Dedifferentiated amniotic fluid mesenchymal stem cell (primary cell): ENCODE measurements at regions not wholly inside any gene's neighbourhood (a gene's known extent, or its start where the extent isn't known, plus 50 kb on each side); places are given as distances from the start of the nearest gene placed in this dataset.

Experiments
- DNase-seq: peaks from one replicate; pipeline ENCODE4 v3.0.0-alpha.2; 2016; ENCODE audit errors: extremely low spot score

DNA sequence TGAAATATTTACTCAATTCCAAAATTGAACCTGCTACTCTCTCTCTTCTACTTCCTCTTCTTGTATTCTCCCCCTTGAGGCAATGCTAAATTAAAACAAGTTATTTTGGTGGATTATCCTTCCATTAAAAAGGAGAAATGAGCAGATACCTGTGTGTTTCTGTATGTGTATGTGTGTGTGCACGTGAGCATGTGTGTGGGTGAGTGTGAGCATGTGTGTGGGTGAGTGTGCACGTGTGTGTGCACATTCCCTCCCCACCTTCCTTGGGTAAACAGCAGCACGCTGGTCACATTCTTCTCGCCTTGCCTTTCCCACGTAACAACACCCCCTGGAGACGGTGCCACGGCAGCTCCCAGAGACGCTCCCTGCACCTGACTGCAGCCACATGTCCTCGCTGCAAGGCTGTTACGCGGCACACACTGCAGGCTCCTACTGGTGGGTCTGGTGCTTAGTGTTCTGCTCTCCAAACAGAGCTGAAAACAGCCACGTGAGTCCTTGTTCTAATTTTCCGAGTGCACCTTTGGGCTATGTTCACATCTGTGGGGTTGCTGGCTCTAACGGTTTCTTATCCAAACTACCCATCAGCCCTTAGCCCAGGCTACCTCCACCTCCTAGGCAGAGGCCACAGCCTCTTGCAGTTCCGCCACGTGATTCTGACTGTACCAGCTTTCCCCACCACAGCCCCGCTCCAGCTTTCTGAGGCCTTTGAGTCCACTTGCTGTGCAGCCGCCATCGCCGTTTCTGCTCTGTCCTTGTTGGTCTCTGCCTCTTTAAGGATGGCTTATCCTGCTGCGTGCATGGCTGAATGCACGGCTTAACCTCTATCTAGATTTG, 123.4 kb downstream of the CTTN start:
- no peak for DNase-seq

DNA sequence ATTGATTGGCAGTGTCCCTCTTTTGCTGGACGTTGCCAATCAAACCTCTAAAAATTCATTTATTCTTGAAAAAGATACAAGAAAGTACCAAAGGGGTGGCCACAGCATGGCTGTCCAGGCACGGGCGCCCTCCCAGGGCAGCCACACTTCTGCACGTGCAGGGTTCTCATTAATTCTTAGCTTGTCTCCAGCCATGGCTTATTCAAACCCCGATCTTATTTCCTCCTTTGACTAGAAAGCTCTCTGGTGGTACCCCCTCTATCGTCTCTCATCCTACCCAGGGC, 123.9 kb downstream of the CTTN start:
- no peak for DNase-seq

DNA sequence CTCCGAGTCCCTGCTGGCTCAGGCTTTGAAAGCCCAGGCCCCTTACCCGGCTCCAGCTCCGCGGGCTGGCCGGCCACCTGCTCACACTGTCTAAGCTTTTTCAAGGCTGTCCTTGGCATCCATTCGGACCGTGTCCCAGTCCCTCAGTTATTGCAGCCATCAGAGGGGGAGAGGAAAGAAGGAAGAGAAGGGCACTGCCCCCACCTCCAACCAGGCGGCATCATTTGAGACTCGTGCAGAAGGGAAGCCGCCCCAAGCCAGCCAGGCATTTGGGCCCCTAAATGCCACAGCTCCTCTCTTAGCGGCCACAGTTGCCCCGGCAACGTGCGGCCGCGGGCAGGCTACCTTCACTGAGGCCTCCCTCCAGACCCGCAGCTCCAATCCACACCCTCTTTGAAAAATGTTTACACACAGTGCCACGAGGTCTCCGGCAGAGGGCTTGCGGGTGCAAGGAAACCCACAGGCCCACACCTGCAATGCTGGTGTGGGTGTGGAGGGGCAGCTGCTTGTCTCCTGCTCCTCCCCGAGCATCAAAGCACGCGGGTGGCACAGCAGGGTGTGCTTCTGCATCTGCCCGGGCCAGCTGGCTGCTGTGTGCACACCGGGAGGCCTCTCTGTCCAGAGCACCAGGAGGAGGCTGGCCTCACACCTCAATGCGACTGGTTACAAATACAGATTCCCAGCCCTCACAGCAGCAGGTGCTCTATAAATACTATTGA, 124.4 kb downstream of the CTTN start:
- DNase-seq, result no peak

DNA sequence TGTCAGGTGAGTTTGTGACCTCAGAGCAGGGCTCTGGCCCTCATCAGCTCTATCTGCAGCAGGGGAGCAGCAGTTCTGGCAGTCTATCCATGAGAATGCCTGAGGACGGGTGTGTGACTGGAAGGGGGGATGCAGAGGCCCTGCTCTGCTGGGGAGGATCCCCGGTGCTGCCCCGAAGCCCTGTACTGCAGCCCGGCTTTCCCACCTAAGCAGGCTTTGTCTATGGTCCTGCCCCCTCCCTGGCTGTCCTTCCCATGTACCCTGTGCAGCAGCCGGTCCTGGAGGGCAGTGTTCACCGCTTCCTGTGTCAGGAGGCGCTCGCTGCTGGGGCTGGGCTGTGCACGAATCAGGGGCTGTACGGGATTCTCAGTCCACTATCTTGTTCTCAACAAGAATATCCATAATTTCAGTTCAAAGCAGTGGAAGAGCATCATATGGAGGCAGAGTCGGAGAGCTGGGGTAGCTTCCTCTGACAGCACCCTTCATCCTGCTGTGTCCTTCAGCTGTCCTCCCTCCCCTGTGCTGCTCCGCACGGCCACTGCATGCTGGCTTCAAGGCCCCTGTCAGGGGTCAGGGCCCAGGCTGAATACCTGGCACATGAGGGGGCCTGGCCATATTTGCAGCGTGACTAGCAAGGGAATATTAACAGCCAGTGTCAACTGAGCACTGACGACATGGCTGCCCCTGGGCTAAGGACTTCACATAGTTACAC, 125.2 kb downstream of the CTTN start:
- DNase-seq, result no peak

DNA sequence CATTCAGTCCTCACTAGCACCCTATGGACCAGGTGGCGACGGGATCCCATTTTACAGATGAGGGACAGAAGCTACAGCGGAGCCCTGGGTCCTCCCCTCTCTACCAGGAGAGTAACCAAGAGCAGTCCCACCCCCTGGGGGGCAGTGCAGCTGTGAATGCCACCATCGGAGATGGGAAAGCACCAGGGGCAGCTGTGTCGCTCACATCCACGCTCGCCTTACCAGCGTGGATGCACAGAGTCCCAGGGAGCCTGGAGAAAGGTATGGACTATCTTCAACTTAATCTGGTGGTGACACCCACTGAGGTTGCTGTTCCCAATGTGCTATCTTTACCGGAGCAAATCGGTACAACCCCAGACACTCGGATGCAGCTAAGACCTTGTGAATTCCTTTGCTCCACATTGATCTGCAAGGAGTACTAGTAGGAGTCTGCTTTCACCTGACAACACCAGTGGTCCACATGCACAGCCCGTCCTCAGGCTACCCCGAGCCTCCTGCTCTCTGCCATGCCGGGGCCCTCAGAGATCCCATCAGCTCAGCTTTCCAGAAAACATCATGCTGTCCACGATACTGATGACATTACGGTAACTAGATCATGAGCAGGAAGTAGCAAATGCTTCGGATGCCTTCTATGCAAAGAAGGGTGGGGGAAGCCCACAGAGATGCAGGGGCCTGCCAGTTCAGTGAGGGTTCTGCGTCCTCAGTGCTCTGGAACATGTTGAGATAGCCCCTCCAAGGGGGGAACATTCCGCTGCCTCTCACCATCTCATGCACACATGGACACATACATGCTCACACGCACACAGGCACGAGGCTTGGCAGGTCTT, 126.0 kb downstream of the CTTN start:
- DNase-seq, result no peak

DNA sequence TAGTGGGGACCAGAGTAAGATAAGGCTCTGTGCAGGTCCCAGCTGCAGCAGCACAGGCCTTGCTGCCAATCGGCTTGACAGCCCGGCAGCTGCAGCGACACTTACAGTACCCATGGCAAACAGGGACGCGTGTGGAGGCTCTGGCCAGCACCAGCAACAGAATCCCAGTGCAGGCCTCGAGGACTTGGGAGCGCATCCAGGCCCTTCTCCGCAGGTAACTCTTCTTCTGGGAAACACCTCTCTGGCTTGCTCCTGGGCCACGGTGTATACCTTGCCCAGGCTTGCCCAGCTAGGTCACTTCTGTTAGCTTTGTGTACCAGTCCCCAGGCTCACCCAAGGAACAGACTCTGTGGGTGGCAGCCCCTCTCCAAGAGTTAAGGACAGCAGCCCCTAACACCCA, 126.7 kb downstream of the CTTN start:
- no peak for DNase-seq

DNA sequence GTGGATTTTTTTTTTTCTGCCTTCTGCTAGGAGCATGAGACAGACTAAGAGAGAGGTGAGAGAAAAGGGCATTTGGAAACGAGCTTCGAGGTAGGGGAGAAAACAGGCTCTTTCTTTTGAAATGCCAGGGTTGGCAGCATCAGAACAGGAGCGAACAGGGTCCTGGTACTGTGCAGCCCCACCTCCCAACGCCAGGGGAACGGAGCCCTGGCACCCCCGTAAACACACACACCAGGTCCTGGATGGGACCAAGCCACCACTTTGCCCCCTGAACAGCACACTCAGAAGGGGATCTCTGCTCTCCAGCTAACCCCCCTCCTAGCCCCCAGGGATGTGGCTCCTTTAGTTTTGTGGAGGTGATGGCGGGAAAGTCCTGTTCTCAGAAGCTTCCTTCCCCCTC, 127.1 kb downstream of the CTTN start:
- DNase-seq, result no peak

DNA sequence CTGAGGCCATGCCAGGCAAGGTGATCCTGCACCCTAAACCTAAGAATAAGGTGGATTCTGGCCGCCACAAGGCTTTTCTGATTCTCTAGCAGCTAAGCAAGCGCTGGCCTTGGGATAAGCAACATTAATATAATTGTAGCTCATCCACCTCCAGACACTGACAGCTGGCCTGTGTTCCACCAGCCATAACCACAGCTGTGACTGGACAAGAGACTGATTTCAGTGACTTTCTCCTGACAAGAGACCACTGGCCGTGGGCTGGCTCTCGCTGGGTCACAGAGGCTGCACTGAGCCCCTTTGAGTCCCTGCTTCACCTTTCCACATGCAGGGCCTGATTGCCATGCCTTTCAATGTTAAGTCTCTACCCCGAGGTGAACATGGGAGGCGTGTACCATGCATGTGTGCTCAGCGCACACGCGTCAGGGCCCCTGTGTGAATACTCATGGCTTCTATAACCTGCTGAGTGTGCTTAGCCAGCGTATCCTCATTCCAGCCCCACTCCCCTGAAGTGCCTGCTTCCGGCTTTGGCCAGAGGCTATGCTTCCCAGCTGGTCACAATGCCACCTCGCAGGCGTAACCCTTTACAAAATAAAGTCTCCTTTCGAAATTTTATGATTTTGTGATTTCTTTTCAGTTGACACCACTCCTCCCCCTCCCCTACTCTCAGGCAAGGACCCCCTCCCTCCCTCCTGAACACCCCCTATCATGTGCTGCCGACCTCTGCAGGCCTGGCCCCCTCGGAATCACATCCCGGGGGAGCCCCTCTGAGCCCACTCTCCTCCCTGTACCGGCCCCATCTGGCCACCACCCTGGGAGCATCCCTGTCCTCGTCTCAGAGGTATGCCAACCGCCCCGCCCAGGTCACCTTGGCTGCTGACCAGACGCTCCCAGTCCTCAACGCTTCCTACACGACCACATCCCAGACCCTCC, 128.1 kb downstream of the CTTN start:
- no peak for DNase-seq

DNA sequence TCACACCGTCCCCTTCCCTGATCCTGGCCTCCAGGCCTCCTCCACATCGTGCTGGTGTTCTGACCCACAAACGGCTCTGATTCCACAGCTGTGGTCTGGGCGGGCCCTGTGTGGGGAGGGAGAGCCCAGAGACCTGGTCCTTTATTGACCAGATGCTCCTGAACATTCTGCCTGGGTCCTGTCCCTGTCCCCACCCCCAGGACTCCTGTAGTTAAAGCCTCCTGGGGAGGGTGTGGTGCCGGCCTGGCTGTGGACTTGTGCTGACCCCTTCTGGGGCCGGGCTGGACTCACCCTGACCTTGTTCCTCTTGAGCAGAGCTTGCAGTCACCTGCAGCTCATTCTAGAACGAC, 128.7 kb downstream of the CTTN start:
- DNase-seq, result no peak

DNA sequence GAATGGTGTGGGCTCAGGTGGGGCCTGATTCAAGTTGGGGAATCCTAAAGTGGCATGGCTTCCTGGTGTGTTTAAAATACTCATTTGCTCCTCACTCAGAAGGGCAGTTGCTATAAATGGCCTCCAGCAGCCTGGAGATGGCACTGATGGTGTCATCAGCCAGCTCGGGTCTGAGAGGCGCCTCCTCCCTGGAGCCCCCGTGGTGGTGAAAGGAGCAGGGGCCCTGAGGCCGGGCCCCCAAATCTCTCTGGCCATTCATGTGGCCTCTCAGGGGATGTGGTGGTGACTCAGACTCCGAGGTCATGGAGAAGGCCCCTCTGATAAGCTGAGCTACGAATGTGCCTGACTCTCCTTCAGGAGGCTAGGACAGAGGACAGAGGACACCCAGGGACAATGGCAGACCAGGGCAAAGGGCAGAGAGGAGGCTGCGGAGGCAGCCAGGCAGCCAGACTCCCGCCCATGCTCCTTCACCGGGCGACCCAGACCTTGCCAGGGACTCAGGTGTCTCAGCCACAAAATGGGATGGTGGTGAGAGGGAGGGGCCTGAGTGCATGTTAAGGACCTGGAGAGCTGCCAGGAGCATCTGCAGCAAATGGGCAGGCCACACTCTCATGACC, 129.2 kb downstream of the CTTN start:
- DNase-seq, result no peak

DNA sequence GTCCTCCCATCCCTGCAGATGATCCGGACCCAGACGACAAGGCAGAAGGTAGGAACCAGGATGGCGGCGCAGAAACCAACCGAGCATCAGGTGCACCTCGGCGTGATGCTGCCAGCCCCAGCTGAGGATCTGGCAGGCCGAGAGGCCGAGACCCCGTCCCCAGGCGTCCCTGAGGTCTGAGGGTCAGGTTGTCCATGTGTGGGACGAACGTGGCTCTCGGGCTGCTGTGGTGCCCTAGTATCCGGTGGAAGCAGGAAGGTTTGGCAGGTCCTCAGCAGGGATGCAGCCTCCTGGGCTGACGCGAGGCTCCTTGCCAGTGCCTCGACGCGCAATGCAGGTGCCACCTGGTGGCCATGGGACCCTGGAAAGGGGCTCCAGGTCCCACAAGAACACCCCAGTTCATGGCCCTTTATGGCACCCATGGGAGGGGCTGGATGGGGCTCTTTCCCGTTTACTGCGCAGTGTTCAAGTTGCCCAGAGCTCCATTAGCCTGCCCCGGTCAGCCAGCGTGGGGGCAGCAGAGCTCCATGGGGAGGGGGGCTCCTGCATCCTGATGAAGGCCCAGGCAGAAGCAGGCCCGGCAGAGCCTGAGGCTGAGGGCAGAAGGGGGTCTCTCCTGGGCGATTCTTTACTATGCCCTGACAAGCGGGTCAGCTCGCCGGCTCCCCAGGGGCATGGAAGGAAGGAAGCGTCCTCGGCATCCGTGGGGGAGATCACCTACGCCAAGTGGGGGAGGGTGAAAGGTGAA, 129.9 kb downstream of the CTTN start:
- DNase-seq, result no peak

DNA sequence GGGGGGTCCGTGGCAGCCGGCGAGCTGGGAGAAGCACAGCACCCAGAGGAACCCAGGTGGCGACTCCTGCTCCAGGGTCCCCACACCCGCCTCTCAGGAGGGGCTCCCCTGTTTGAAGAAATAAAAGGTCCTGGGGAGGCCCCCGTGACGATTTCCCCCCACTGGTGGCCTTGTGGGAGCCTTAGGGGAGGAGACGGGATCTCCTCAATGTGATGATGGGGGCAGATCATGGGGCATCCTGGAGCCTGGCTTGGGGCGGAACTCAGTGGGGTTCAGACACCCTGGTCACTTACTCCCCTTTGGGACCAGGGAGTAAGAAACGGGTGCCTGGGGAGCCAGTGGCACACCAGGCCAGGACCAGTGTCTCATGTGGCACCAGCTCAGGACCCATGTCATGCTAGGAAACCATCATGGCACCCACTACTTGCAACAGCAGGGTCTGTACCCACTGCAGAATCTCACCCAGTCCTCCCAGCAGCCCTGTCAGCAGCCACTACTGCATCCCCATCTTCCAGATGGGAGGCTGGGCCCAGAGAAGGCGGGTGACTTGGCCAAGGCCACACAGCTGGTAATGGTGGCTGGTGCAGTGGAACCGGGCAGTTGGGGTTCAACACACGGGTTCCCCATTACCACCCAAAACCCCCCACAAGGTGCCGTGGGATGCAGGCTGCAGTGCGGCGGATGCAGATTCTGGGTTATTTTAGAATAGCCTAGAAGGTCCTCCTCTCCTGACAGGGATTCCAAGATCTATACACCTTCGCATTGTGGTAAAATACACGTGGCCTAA, 130.7 kb downstream of the CTTN start:
- DNase-seq, result no peak

DNA sequence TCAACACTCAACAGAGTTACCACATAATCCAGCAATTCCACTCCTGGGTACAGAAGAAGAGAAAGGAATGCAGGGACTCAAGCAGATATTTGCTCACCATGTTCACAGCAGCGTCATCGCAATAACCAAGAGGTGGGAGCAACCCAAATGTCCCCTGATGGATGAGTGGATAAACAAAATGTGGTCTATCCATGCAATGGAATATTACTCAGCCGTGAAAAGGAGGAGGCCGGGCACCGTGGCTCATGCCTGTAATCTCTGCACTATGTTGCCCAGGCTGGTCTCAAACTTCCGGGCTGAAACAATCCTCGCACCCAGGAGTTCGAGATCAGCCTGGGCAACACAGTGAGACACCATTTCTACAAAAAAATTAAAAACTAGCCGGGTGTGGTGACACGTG, 131.7 kb downstream of the CTTN start:
- no peak for DNase-seq

DNA sequence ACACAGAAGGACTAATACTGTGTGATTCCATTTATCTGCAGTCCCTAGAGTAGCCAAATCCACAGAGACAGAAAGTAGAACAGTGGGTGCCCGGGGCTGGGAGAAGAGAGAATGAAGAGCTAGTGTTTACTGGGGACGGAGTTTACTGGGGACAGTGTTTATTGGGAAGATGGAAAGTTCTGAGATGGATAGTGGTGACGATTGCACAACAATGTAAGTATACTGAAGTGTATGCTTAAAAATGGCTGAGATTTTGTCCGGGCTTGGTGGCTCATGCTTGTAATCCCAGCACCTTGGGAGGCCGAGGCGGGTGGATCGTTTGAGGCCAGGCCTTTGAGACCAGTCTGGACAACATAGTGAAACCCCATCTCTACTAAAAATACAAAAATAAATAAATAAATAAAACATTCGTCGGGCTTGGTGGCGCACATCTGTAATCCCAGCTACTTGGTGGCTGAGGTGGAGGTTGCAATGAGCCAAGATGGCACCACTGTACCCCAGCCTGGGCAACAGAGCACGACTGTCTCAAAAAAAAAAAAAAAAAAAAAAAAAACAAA, 132.4 kb downstream of the CTTN start:
- no peak for DNase-seq

DNA sequence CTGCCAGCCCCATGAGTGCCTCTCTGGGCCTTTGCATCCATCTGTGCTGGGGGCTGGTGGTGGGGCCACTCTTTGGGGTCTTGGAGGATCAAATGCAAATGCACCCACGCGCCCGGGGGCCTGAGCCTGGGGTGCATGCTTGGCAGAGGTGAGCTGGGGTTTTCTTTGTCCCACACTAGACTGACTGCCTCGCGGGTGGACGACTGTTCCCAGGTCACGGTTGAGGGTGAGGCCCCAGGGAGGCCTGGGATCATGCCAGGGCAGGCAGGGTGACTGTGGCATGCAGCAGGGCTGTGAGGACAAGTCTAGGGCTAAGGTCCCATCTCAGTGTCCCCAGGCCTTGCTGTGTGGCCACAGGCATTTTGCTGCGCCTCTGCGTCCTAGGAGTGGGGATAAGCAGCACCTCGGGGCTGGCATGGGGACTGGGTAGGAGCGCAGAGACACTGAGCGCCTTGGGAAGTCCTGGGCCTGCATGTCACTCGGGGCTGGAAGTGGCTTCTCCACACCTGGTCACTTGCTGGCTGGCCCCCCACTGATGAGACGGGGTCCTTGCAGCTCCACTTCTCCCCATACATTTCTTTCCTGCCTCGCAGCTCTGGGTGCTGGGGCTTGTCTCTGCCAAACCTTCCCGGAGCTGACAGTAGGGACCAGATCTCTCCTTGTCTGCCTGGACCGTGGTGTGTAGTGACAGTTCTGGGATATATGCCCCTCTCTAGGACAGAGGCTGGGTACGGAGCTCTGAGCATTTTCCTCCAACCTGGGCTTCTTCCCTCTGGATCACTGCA, 133.1 kb downstream of the CTTN start:
- DNase-seq, result no peak

DNA sequence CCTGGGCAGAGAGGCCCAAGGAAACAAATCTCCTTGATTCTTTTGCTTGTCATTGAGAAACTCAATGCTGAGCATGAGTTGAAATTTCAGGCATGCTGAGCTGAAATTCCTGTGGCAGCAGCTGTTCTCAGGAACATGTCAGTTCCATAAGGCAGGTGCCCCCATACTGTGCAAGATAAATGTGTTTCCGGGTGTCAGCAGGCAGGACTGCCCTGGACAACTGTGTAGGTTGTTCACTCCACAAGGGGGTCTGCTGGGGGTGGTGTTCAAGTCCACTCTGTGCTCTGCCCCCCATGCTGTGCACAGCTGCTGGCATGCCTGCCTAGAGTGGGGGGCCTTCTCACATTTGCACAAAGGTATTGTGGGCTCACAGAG, 133.7 kb downstream of the CTTN start:
- DNase-seq, result no peak

DNA sequence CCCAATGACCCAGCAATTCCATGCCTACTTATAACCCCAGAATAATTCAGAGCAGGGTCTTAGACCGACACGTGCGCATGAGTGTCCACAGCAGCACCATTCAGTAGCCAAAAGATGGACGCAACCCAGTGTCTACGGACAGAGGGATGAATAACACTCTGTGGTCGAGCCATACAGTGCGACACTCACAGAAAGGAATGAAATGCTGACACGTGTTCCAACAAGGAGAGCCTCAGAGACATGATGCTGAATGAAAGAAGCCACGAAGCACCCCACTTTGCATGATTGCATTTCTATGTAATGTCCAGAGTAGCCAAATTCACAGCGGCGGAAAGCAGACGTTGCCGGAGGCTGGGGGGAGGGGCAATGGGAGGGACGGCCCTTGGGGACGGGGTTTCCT, 134.4 kb downstream of the CTTN start:
- no peak for DNase-seq
